Tibial nerve (tissue), 4 donors: ENCODE measurements at regions not wholly inside any gene's neighbourhood (a gene's known extent, or its start where the extent isn't known, plus 50 kb on each side); places are given as distances from the start of the nearest gene placed in this dataset.

Experiments used
- DNase-seq, 2 donors: peaks; one replicate each; pipeline ENCODE4 v3.0.0-alpha.2; 2019; ENCODE audit warnings: low spot score in 2 of 2
- H3K27ac ChIP-seq, 4 donors: fragments of 200-600 bp; sonication (generic) in 3 of 4; one replicate each; pipeline ENCODE4 v1.5.1; 2017 to 2019; ENCODE audit warnings: mild to moderate bottlenecking in 1 of 4
- H3K27me3 ChIP-seq, 2 donors: fragments of 200-600 bp; sonication (generic) in 1 of 2; one replicate each; pipeline versions ENCODE4 v1.5.1 to v1.6.0; 2017 to 2019
- H3K36me3 ChIP-seq, 3 donors: fragments of 200-600 bp; sonication (generic); one replicate each; pipeline ENCODE4 v1.5.1; 2018 to 2019
- H3K4me1 ChIP-seq, 4 donors: fragments of 200-600 bp; sonication (generic) in 3 of 4; one replicate each; pipeline ENCODE4 v1.5.1; 2017 to 2019
- H3K4me3 ChIP-seq, 4 donors: fragments of 200-600 bp; sonication (generic) in 3 of 4; one replicate each; pipeline ENCODE4 v1.5.1; 2017 to 2019; ENCODE audit warnings: mild to moderate bottlenecking in 1 of 4, moderate library complexity in 1 of 4
- H3K9me3 ChIP-seq, 4 donors: fragments of 200-600 bp; sonication (generic) in 3 of 4; one replicate each; pipeline ENCODE4 v1.5.1; 2017 to 2019
- EP300 ChIP-seq, 2 donors: sonication (generic); formaldehyde crosslinking; IDR thresholded peaks; one replicate each; pipeline ENCODE4 v1.6.1; 2017; ENCODE audit warnings: antibody characterized with exemption in 2 of 2, mild to moderate bottlenecking in 1 of 2
- POLR2A ChIP-seq, 2 donors: fragments of 450-650 bp; IDR thresholded peaks; one replicate each; pipeline ENCODE4 v1.6.1; 2017; ENCODE audit warnings: antibody characterized with exemption in 2 of 2, mild to moderate bottlenecking in 2 of 2, moderate library complexity in 2 of 2
- WGBS, 2 donors: methylation state at CpG; one replicate each; pipeline ENCODE4 v1.1.5; 2018; 5-methylcytosine and 5-hydroxymethylcytosine counted together
- TF ChIP-seq, protein P1 (sequence below), 5 experiments: fragments of 200-600 bp in 3 of 5; fragments of 450-650 bp in 2 of 5; sonication (generic) in 3 of 5; IDR thresholded peaks; one replicate each; pipeline ENCODE4 v1.5.1; 2016 to 2019; ENCODE audit warnings: antibody characterized with exemption in 5 of 5, mild to moderate bottlenecking in 3 of 5, moderate library complexity in 2 of 5

DNA sequence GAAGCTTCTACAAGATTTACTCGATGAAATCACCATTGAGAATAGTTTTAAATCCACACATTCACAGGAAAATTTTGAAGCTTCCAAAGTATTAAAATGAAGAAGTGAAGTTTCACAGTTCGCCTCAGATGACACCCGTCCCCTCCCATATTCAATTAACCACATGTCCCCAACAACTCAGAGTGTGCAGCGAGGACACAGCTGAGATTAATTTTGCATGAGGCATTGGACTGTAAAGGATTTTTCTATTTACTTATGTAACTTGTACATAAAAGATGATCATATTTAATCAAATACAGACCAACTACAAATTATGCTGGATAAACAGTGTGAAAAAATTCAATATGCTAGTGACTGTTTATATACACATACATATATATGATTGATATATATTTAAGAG lies 84.7 kb upstream of the OLFM1 start:
- Histone ChIP-seq H3K27ac (no peak overlapping the region), H3K4me3 (no peak overlapping the region), H3K36me3 (no peaks in the 10 kb centered on the region), H3K27me3 (peaks cover 0 to 8% of the 10 kb centered on the region in 2 donors), H3K4me1 (no peaks in the 10 kb centered on the region), H3K9me3 (peaks cover 0 to 19% (median 0%) of the 10 kb centered on the region in 4 donors)
- no peak for DNase-seq
- WGBS, 2 donors = 63% methylated on average over 4 of the region's 4 CpGs
- TF ChIP-seq POLR2A (IDR thresholded peaks at IDR 0.05) (no peak), EP300 (IDR thresholded peaks at IDR 0.05) (no peak)
- TF ChIP-seq, protein P1, sequence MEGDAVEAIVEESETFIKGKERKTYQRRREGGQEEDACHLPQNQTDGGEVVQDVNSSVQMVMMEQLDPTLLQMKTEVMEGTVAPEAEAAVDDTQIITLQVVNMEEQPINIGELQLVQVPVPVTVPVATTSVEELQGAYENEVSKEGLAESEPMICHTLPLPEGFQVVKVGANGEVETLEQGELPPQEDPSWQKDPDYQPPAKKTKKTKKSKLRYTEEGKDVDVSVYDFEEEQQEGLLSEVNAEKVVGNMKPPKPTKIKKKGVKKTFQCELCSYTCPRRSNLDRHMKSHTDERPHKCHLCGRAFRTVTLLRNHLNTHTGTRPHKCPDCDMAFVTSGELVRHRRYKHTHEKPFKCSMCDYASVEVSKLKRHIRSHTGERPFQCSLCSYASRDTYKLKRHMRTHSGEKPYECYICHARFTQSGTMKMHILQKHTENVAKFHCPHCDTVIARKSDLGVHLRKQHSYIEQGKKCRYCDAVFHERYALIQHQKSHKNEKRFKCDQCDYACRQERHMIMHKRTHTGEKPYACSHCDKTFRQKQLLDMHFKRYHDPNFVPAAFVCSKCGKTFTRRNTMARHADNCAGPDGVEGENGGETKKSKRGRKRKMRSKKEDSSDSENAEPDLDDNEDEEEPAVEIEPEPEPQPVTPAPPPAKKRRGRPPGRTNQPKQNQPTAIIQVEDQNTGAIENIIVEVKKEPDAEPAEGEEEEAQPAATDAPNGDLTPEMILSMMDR (IDR thresholded peaks at IDR 0.05) = no peak

DNA sequence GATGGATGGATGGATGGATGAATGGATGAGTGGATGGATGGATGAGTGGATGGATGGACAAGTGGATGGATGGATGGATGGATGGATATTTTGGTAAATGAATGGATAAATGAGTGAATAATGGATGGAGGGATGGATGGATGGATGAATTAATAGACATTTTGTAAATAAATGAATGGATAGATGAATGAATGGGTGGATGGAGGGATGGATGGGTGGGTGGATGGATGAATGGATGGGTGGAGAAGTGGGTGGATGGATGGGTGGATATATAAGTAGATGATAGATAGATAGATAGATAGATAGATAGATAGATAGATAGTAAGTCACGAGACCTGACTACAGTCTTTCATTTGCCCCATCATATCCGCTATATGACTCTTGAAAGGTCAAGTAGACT lies 82.7 kb upstream of the OLFM1 start:
- WGBS, 2 donors = 80 to 88% methylated on average over 2 of the region's 2 CpGs
- no peaks in the 10 kb centered on the region for H3K36me3 ChIP-seq
- peaks cover 0 to 19% (median 0%) of the 10 kb centered on the region in 4 donors for H3K9me3 ChIP-seq
- H3K4me1 ChIP-seq = no peaks in the 10 kb centered on the region
- TF ChIP-seq POLR2A (IDR thresholded peaks at IDR 0.05) = no peak
- TF ChIP-seq EP300 (IDR thresholded peaks at IDR 0.05) = no peak
- TF ChIP-seq, protein P1 (IDR thresholded peaks at IDR 0.05) = no peak
- H3K27ac ChIP-seq = no peak overlapping the region
- H3K27me3 ChIP-seq = peaks cover 0 to 8% of the 10 kb centered on the region in 2 donors
- H3K4me3 ChIP-seq = no peak overlapping the region
- DNase-seq = no peak

DNA sequence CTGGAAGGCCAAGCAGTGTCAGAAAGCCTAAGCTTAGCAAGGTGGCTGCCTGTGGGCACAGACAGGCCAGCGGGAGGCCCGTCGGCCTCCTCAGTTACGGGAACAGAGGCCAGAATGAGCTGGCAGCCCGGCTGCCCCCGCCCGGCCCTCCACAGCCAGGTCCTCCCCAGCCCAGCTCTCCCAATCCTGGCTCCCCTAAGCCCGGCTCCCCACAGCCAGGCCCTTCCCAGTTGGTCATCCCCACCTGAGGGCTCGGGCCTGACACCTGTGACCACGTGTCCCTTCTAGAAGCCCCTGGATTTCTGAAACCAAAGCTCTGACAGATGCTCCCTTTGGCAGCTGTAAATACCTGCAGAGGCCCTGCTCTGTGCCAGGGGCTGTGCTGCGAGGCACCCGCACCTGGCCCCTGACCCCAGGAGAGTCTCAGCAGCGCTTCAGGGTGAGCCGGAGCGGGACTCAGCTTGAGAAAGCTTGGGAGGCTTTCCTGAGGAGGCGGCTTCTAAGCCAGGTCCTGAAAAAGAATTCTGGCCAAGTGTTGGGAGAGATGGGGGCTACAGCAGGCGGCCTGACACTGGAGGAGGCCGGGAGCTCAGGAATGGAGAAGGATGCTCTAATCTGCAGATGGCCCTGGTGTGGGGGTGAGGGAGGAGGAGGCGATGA lies 80.4 kb upstream of the OLFM1 start:
- no peak overlapping the region for H3K4me3 ChIP-seq
- H3K27ac ChIP-seq = no peak overlapping the region
- TF ChIP-seq POLR2A (IDR thresholded peaks at IDR 0.05) (no peak), EP300 (IDR thresholded peaks at IDR 0.05) (no peak)
- TF ChIP-seq, protein P1 (IDR thresholded peaks at IDR 0.05) = no peak
- H3K27me3 ChIP-seq = peaks cover 0 to 13% of the 10 kb centered on the region in 2 donors
- no peaks in the 10 kb centered on the region for H3K36me3 ChIP-seq
- 84 to 91% methylated on average over 17 to 19 of the region's 19 CpGs for WGBS, 2 donors
- no peaks in the 10 kb centered on the region for H3K9me3 ChIP-seq
- no peak for DNase-seq
- H3K4me1 ChIP-seq = no peaks in the 10 kb centered on the region

DNA sequence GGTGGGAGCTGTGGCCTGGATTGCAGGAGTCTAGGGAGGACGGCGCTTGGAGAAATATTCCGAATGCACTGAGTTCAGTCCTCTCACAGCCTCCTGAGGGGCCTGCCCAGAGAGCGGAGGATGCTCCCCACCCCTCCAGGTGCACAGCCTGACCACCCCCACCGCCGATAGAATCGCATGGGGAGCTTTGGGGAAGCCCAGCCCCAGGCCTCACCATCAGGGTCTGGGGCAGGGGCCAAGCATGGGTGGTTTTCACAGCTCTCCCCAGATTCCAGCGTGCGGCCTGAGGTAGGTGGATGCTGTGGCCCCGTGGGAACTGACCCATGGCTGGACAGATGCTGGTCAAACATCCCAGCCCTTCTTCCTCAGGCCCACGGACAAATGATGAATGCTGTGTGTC lies 79.9 kb upstream of the OLFM1 start:
- Histone ChIP-seq H3K36me3 (no peaks in the 10 kb centered on the region), H3K27me3 (peaks cover 0 to 13% of the 10 kb centered on the region in 2 donors), H3K4me1 (no peaks in the 10 kb centered on the region), H3K27ac (no peak overlapping the region), H3K4me3 (no peak overlapping the region), H3K9me3 (no peaks in the 10 kb centered on the region)
- DNase-seq = no peak
- 71 to 76% methylated on average over 5 to 11 of the region's 11 CpGs for WGBS, 2 donors
- no peak for TF ChIP-seq POLR2A (IDR thresholded peaks at IDR 0.05)
- TF ChIP-seq, protein P1 (IDR thresholded peaks at IDR 0.05) = no peak
- TF ChIP-seq EP300 (IDR thresholded peaks at IDR 0.05) = no peak

DNA sequence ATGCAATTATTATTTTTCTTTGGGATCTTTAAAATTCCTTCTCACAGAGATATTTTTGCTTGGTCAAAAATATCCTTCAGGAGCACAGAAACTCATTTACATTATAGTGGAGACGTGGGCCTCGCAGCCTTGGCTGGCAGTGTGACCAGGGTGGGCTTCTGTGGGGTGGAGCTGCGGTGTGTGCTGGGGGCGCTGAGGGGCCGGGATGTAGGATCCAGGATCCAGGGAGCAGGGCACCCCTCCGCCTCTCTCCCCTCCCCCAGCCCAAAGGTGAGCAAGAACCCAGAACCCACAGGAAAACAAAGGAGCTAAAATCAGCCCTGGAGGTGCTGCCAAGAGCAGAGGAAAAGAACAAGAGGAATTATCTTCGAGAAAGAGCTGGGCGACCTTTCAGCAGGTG lies 79.1 kb upstream of the OLFM1 start:
- Histone ChIP-seq H3K36me3 (no peaks in the 10 kb centered on the region), H3K27me3 (peaks cover 0 to 13% of the 10 kb centered on the region in 2 donors), H3K4me3 (no peak overlapping the region), H3K27ac (no peak overlapping the region), H3K9me3 (no peaks in the 10 kb centered on the region), H3K4me1 (no peaks in the 10 kb centered on the region)
- no peak for DNase-seq
- 77 to 78% methylated on average over 8 of the region's 8 CpGs for WGBS, 2 donors
- TF ChIP-seq, protein P1 (IDR thresholded peaks at IDR 0.05) = no peak
- no peak for TF ChIP-seq EP300 (IDR thresholded peaks at IDR 0.05)
- TF ChIP-seq POLR2A (IDR thresholded peaks at IDR 0.05) = no peak
